ENCODE measurements at regions not wholly inside any gene's neighbourhood (a gene's known extent, or its start where the extent isn't known, plus 50 kb on each side); places are given as distances from the start of the nearest gene placed in this dataset.

- TF ChIP-seq, protein P1, sequence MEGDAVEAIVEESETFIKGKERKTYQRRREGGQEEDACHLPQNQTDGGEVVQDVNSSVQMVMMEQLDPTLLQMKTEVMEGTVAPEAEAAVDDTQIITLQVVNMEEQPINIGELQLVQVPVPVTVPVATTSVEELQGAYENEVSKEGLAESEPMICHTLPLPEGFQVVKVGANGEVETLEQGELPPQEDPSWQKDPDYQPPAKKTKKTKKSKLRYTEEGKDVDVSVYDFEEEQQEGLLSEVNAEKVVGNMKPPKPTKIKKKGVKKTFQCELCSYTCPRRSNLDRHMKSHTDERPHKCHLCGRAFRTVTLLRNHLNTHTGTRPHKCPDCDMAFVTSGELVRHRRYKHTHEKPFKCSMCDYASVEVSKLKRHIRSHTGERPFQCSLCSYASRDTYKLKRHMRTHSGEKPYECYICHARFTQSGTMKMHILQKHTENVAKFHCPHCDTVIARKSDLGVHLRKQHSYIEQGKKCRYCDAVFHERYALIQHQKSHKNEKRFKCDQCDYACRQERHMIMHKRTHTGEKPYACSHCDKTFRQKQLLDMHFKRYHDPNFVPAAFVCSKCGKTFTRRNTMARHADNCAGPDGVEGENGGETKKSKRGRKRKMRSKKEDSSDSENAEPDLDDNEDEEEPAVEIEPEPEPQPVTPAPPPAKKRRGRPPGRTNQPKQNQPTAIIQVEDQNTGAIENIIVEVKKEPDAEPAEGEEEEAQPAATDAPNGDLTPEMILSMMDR (IDR thresholded peaks at IDR 0.05; ENCODE audit: borderline replicate concordance, extremely low read depth, low read length, poor library complexity, severe bottlenecking), result no peak
- no peak for TF ChIP-seq EZH2 (IDR thresholded peaks at IDR 0.05; ENCODE audit: borderline replicate concordance, low read depth, low read length, severe bottlenecking)
These were observed 447.1 kb downstream of the TMEM182 start for GRCh38 chr2:103208916-103209315.

Data from DND-41 (cell line).